Mucosa of descending colon (tissue), 3 donors: ENCODE measurements at regions not wholly inside any gene's neighbourhood (a gene's known extent, or its start where the extent isn't known, plus 50 kb on each side); places are given as distances from the start of the nearest gene placed in this dataset.

ENCODE experiments used
- ATAC-seq: fragments of 200-7000 bp; cut with Tn5 transposase; one replicate; pipeline ENCODE4 v1.9.1; 2020; ENCODE audit warnings: mild to moderate bottlenecking, moderate library complexity
- DNase-seq, 3 donors: peaks; one replicate each; pipeline ENCODE4 v3.0.0-alpha.2; 2020
- H3K36me3 ChIP-seq: fragments of 200-600 bp; one replicate; pipeline ENCODE4 v1.8.0; 2021; ENCODE audit warnings: low read depth, mild to moderate bottlenecking
- H3K4me1 ChIP-seq: fragments of 200-600 bp; one replicate; pipeline ENCODE4 v1.8.0; 2021; ENCODE audit warnings: low read depth, mild to moderate bottlenecking
- H3K4me3 ChIP-seq: fragments of 200-600 bp; one replicate; pipeline ENCODE4 v1.8.0; 2021; ENCODE audit warnings: mild to moderate bottlenecking
- H3K9me3 ChIP-seq: fragments of 200-600 bp; one replicate; pipeline ENCODE4 v1.8.0; 2021; ENCODE audit warnings: mild to moderate bottlenecking
- CTCF ChIP-seq: fragments of 200-600 bp; IDR thresholded peaks from one replicate; pipeline ENCODE4 v1.8.0; 2022; ENCODE audit warnings: antibody characterized with exemption, mild to moderate bottlenecking
- intact Hi-C, 2 donors: fragments of 100-400 bp; cut with DNase I in 1 of 2; cut with micrococcal nuclease in 1 of 2; formaldehyde crosslinking; loops; one replicate each; pipeline versions ENCODE4 v1.11.0 to v1.11.1; 2022; cut with DNase I, micrococcal nuclease
- donor health status: DM: no; HTN: no; CAD: no; lungs with moderate emphysema.
- donor health status: DM: no; HTN: no; CAD: no.
- donor health status: DM: no; HTN: yes; CAD: no.

GRCh38 chr14:97428808-97429440 is 631.7 kb downstream of the VRK1 start:
- Histone ChIP-seq H3K36me3 (no peaks in the 10 kb centered on the region), H3K9me3 (no peaks in the 10 kb centered on the region), H3K4me1 (no peaks in the 10 kb centered on the region), H3K4me3 (no peak overlapping the region)
- ATAC-seq = no peak
- DNase-seq = no peak
- intact Hi-C loops = no loop called here
- no peak for TF ChIP-seq CTCF

GRCh38 chr14:97432586-97432985 is 635.4 kb downstream of the VRK1 start:
- no peaks in the 10 kb centered on the region for H3K4me1 ChIP-seq
- no peaks in the 10 kb centered on the region for H3K9me3 ChIP-seq
- H3K36me3 ChIP-seq = no peaks in the 10 kb centered on the region
- DNase-seq = no peak
- intact Hi-C loops = no loop called here
- ATAC-seq = no peak
- H3K4me3 ChIP-seq = no peak overlapping the region
- TF ChIP-seq CTCF = no peak

- ATAC-seq (no peak), DNase-seq (no peak)
- intact Hi-C loops = no loop called here
- no peaks in the 10 kb centered on the region for H3K9me3 ChIP-seq
- no peaks in the 10 kb centered on the region for H3K4me1 ChIP-seq
- no peak for TF ChIP-seq CTCF
- no peak overlapping the region for H3K4me3 ChIP-seq
- no peaks in the 10 kb centered on the region for H3K36me3 ChIP-seq
These were observed 644.7 kb downstream of the VRK1 start for GRCh38 chr14:97441740-97442362.

GRCh38 chr14:97442363-97442762 is 645.2 kb downstream of the VRK1 start:
- no peak for TF ChIP-seq CTCF
- ATAC-seq = no peak

GRCh38 chr14:97443412-97443811 is 646.2 kb downstream of the VRK1 start:
- ATAC-seq (no peak), DNase-seq (no peak)
- Histone ChIP-seq H3K4me1 (no peaks in the 10 kb centered on the region), H3K4me3 (no peak overlapping the region), H3K36me3 (no peaks in the 10 kb centered on the region), H3K9me3 (no peaks in the 10 kb centered on the region)
- TF ChIP-seq CTCF = no peak
- intact Hi-C loops = no loop called here

More at GRCh38 chr14:97442363-97442762, 645.2 kb downstream of the VRK1 start:
- Histone ChIP-seq H3K4me3 (no peak overlapping the region), H3K36me3 (no peaks in the 10 kb centered on the region), H3K9me3 (no peaks in the 10 kb centered on the region), H3K4me1 (no peaks in the 10 kb centered on the region)
- no peak for DNase-seq
- intact Hi-C loops = no loop called here
